Sigmoid colon (tissue), 6 donors: ENCODE measurements at regions not wholly inside any gene's neighbourhood (a gene's known extent, or its start where the extent isn't known, plus 50 kb on each side); places are given as distances from the start of the nearest gene placed in this dataset.

Experiments used
- DNase-seq: peaks from one replicate; pipeline ENCODE4 v3.0.0-alpha.2; 2019
- H3K27ac ChIP-seq, 4 donors: fragments of 200-600 bp; sonication (generic); one replicate each; pipeline ENCODE4 v1.5.1; 2016 to 2019; ENCODE audit warnings: mild to moderate bottlenecking in 1 of 4
- H3K27me3 ChIP-seq, 3 donors: fragments of 200-600 bp; sonication (generic); one replicate each; pipeline ENCODE4 v1.5.1; 2019; ENCODE audit warnings: mild to moderate bottlenecking in 1 of 3
- H3K36me3 ChIP-seq, 4 donors: fragments of 200-600 bp; sonication (generic); one replicate each; pipeline ENCODE4 v1.5.1; 2016 to 2019
- H3K4me1 ChIP-seq, 4 donors: fragments of 200-600 bp; sonication (generic); one replicate each; pipeline ENCODE4 v1.5.1; 2017 to 2019
- H3K4me3 ChIP-seq, 4 donors: fragments of 200-600 bp; sonication (generic); one replicate each; pipeline ENCODE4 v1.5.1; 2017 to 2019; ENCODE audit warnings: mild to moderate bottlenecking in 2 of 4, moderate library complexity in 1 of 4
- H3K9me3 ChIP-seq, 4 donors: fragments of 200-600 bp in 3 of 4; sonication (generic) in 3 of 4; one replicate each; pipeline versions ENCODE4 v1.5.1 to v1.6.1; 2013 to 2019
- CTCF ChIP-seq, 4 experiments: fragments of 450-650 bp in 3 of 4; fragments of 200-600 bp in 1 of 4; IDR thresholded peaks; one replicate each; pipeline ENCODE4 v1.5.1; 2016 to 2019; ENCODE audit warnings: antibody characterized with exemption in 4 of 4, mild to moderate bottlenecking in 3 of 4, moderate library complexity in 2 of 4
- EP300 ChIP-seq, 4 donors: sonication (generic); formaldehyde crosslinking; IDR thresholded peaks; one replicate each; pipeline ENCODE4 v1.6.1; 2017; ENCODE audit warnings: antibody characterized with exemption in 4 of 4
- POLR2A ChIP-seq, 2 donors: fragments of 450-650 bp; IDR thresholded peaks; one replicate each; pipeline ENCODE4 v1.6.1; 2016; ENCODE audit warnings: antibody characterized with exemption in 2 of 2, mild to moderate bottlenecking in 2 of 2, moderate library complexity in 2 of 2
- POLR2AphosphoS5 ChIP-seq, 4 donors: sonication (generic); formaldehyde crosslinking; IDR thresholded peaks; one replicate each; pipeline ENCODE4 v1.6.1; 2017; ENCODE audit warnings: antibody characterized with exemption in 4 of 4
- WGBS, 2 donors: extraction: QIAGEN DNeasy Blood & Tissue Kit; methylation state at CpG; one replicate each; pipeline ENCODE4 v1.1.7; 2013; 5-methylcytosine and 5-hydroxymethylcytosine counted together
- intact Hi-C: fragments of 100-400 bp; cut with DNase I; formaldehyde crosslinking; loops from one replicate; pipeline ENCODE4 v1.15.1; 2023
- donor health status: healthy with polysubstance abuse.
- donor health status: healthy.

GRCh38 chr3:181824961-181825360, 113.2 kb downstream of the SOX2 start:
- no peak for DNase-seq
- no peaks in the 10 kb centered on the region for H3K36me3 ChIP-seq
- H3K4me3 ChIP-seq, result no peak overlapping the region
- H3K27me3 ChIP-seq, result no peaks in the 10 kb centered on the region
- WGBS, 2 donors, result 75 to 81% methylated on average over 10 of the region's 10 CpGs
- no peaks in the 10 kb centered on the region for H3K9me3 ChIP-seq
- no peaks in the 10 kb centered on the region for H3K4me1 ChIP-seq
- no peak overlapping the region for H3K27ac ChIP-seq
- intact Hi-C loops, result no loop called here
- TF ChIP-seq CTCF (IDR thresholded peaks at IDR 0.05), result no peak

GRCh38 chr3:181839039-181839915, 127.6 kb downstream of the SOX2 start:
- H3K27ac ChIP-seq, result peak overlapping the region in 1 of 4 donors; percentile 20
- intact Hi-C loops, result no loop called here
- TF ChIP-seq POLR2A (IDR thresholded peaks at IDR 0.05) (no peak), EP300 (IDR thresholded peaks at IDR 0.05) (no peak)
- H3K27me3 ChIP-seq, result no peaks in the 10 kb centered on the region
- no peaks in the 10 kb centered on the region for H3K9me3 ChIP-seq
- H3K36me3 ChIP-seq, result no peaks in the 10 kb centered on the region
- no peak overlapping the region for H3K4me3 ChIP-seq
- WGBS, 2 donors, result 45 to 63% methylated on average over 17 of the region's 17 CpGs
- no peak for DNase-seq
- no peaks in the 10 kb centered on the region for H3K4me1 ChIP-seq

- WGBS, 2 donors, result 81 to 85% methylated on average over 3 of the region's 3 CpGs
- H3K9me3 ChIP-seq, result no peaks in the 10 kb centered on the region
- H3K36me3 ChIP-seq, result no peaks in the 10 kb centered on the region
- H3K27me3 ChIP-seq, result no peaks in the 10 kb centered on the region
- no peak overlapping the region for H3K4me3 ChIP-seq
- no peak for DNase-seq
- H3K4me1 ChIP-seq, result no peaks in the 10 kb centered on the region
- intact Hi-C loops, result no loop called here
- TF ChIP-seq EP300 (IDR thresholded peaks at IDR 0.05), result no peak
- TF ChIP-seq CTCF (IDR thresholded peaks at IDR 0.05), result no peak
- TF ChIP-seq POLR2A (IDR thresholded peaks at IDR 0.05), result no peak
- TF ChIP-seq POLR2AphosphoS5 (IDR thresholded peaks at IDR 0.05), result no peak
- H3K27ac ChIP-seq, result no peak overlapping the region
Observed at GRCh38 chr3:181839916-181840297, 128.2 kb downstream of the SOX2 start.

GRCh38 chr3:181844211-181844610, 132.5 kb downstream of the SOX2 start:
- Histone ChIP-seq H3K36me3 (no peaks in the 10 kb centered on the region), H3K27ac (no peak overlapping the region), H3K4me1 (no peaks in the 10 kb centered on the region), H3K27me3 (no peaks in the 10 kb centered on the region), H3K9me3 (no peaks in the 10 kb centered on the region), H3K4me3 (no peak overlapping the region)
- no peak for DNase-seq
- TF ChIP-seq POLR2A (IDR thresholded peaks at IDR 0.05) (no peak), EP300 (IDR thresholded peaks at IDR 0.05) (no peak), CTCF (IDR thresholded peaks at IDR 0.05) (no peak), POLR2AphosphoS5 (IDR thresholded peaks at IDR 0.05) (no peak)
- 79 to 81% methylated on average over 3 of the region's 3 CpGs for WGBS, 2 donors
- intact Hi-C loops, result no loop called here

GRCh38 chr3:181847276-181847675, 135.6 kb downstream of the SOX2 start:
- TF ChIP-seq POLR2A (IDR thresholded peaks at IDR 0.05) (no peak), EP300 (IDR thresholded peaks at IDR 0.05) (no peak), CTCF (IDR thresholded peaks at IDR 0.05) (no peak), POLR2AphosphoS5 (IDR thresholded peaks at IDR 0.05) (no peak)
- 87 to 88% methylated on average over 3 of the region's 3 CpGs for WGBS, 2 donors
- no peaks in the 10 kb centered on the region for H3K27me3 ChIP-seq
- H3K9me3 ChIP-seq, result no peaks in the 10 kb centered on the region
- H3K4me1 ChIP-seq, result no peaks in the 10 kb centered on the region
- no peak for DNase-seq
- no peak overlapping the region for H3K27ac ChIP-seq
- no peak overlapping the region for H3K4me3 ChIP-seq
- intact Hi-C loops, result no loop called here
- no peaks in the 10 kb centered on the region for H3K36me3 ChIP-seq
